H1 (cell line): ENCODE measurements at regions not wholly inside any gene's neighbourhood (a gene's known extent, or its start where the extent isn't known, plus 50 kb on each side); places are given as distances from the start of the nearest gene placed in this dataset.

Source experiments
- CBX8 ChIP-seq: fragments of 300-800, 300-1000 bp; sonication (generic); IDR thresholded peaks from 2 replicates; pipeline ENCODE4 v1.7.1; 2016; ENCODE audit warnings: low read depth, low read length, borderline replicate concordance
- CREB1 ChIP-seq: IDR thresholded peaks from 2 replicates; pipeline ENCODE4 v1.6.1; 2012; ENCODE audit warnings: inconsistent platforms
- CTCF ChIP-seq, 3 experiments: IDR thresholded peaks; 1 replicate in 2 of 3; 2 replicates in 1 of 3; pipeline versions ENCODE4 v1.5.1 to v1.6.1; 2011; ENCODE audit warnings: low read length in 3 of 3, mild to moderate bottlenecking in 3 of 3, inconsistent platforms in 2 of 3, low read depth in 1 of 3, moderate library complexity in 1 of 3; ENCODE audit not compliant: insufficient read depth in 1 of 3; ENCODE audit errors: control extremely low read depth in 1 of 3
- E2F6 ChIP-seq: IDR thresholded peaks from 2 replicates; pipeline ENCODE4 v1.6.1; 2012; ENCODE audit warnings: inconsistent platforms
- EGR1 ChIP-seq: IDR thresholded peaks from 2 replicates; pipeline ENCODE4 v1.6.1; 2011; ENCODE audit warnings: low read depth, low read length, borderline replicate concordance
- EZH2 ChIP-seq: fragments of 200-600 bp; sonication (generic); IDR thresholded peaks from 2 replicates; pipeline ENCODE4 v1.7.1; 2012; ENCODE audit warnings: low read depth, mild to moderate bottlenecking, moderate library complexity, low read length, inconsistent platforms; ENCODE audit not compliant: severe bottlenecking
- KDM1A ChIP-seq: fragments of 200-600, 300-600 bp; sonication (generic); IDR thresholded peaks from 2 replicates; pipeline ENCODE4 v1.7.1; 2016; ENCODE audit warnings: mild to moderate bottlenecking, low read length, borderline replicate concordance
- NRF1 ChIP-seq: IDR thresholded peaks from 2 replicates; pipeline ENCODE4 v1.6.1; 2011; ENCODE audit warnings: mild to moderate bottlenecking, low read depth, low read length, improper control_type of control experiment
- POLR2A ChIP-seq, 2 experiments: IDR thresholded peaks; 1 replicate in 1 of 2; 2 replicates in 1 of 2; pipeline ENCODE4 v1.6.1; 2011; ENCODE audit warnings: low read depth in 2 of 2, low read length in 2 of 2, mild to moderate bottlenecking in 2 of 2; ENCODE audit errors: control extremely low read depth in 1 of 2
- POLR2AphosphoS5 ChIP-seq: IDR thresholded peaks from 2 replicates; pipeline ENCODE4 v1.6.1; 2011; ENCODE audit warnings: low read depth, low read length
- SIX5 ChIP-seq: IDR thresholded peaks from 2 replicates; pipeline ENCODE4 v1.6.1; 2011; ENCODE audit warnings: mild to moderate bottlenecking, low read depth, low read length
- SUZ12 ChIP-seq: fragments of 200-600 bp; sonication (generic); IDR thresholded peaks from 2 replicates; pipeline ENCODE4 v1.6.1; 2012; ENCODE audit warnings: mild to moderate bottlenecking, inconsistent platforms, low read length, moderate library complexity, mixed read lengths

- TF ChIP-seq EGR1 (no peak), E2F6 (no peak), POLR2A (IDR thresholded peaks at IDR 0.05; ENCODE audit: control extremely low read depth in 1 of 2, low read depth in 2 of 2, low read length in 2 of 2) (no peak), KDM1A (no peak), EZH2 (no peak), SIX5 (no peak), CTCF (IDR thresholded peaks at IDR 0.05; ENCODE audit: control extremely low read depth in 1 of 3, insufficient read depth in 1 of 3, low read depth in 1 of 3, low read length in 3 of 3) (no peak), CBX8 (no peak), NRF1 (no peak), SUZ12 (no peak), CREB1 (no peak), POLR2AphosphoS5 (no peak)
These were observed 130.0 kb downstream of the PROX1 start for GRCh38 chr1:214117780-214118179.
